T-cell (primary cell): ENCODE measurements at regions not wholly inside any gene's neighbourhood (a gene's known extent, or its start where the extent isn't known, plus 50 kb on each side); places are given as distances from the start of the nearest gene placed in this dataset.
"Not testable (repeated sequence)": the region's sequence is repeated elsewhere in the genome, so short reads cannot be mapped to it uniquely, and the experiment has no call there.

Experiments
- ATAC-seq, 4 experiments: fragments of 200-7000 bp in 3 of 4; fragments of 150-1000 bp in 1 of 4; cut with Tn5 transposase; replicated peaks in 1 of 4; 1 replicate in 3 of 4; 2 replicates in 1 of 4; pipeline ENCODE4 v1.10.0; 2021; ENCODE audit warnings: moderate library complexity in 3 of 4, mild to moderate bottlenecking in 2 of 4, moderate number of reproducible peaks in 1 of 4
- CTCF ChIA-PET, 2 donors: fragments of 300-600 bp; sonication (Branson Sonifier 250); formaldehyde crosslinking; loops; one replicate each; lab custom pipeline; 2022; ENCODE audit warnings: antibody characterized with exemption in 2 of 2; lab: Charles Lee
- POLR2A ChIA-PET, 2 donors: fragments of 300-600 bp; sonication (Branson Sonifier 250); formaldehyde crosslinking; loops; one replicate each; lab custom pipeline; 2022; ENCODE audit warnings: antibody characterized with exemption in 2 of 2; lab: Charles Lee
- DNase-seq, 35 experiments: peaks; one replicate each; pipeline versions ENCODE4 v3.0.0 to v3.0.0-alpha.2; 2013 to 2023
- H3K27ac ChIP-seq: one replicate; pipeline ENCODE4 v1.5.1; 2013; ENCODE audit warnings: low read length
- H3K27me3 ChIP-seq, 2 experiments: replicated peaks in 1 of 2; 1 replicate in 1 of 2; 2 replicates in 1 of 2; pipeline versions ENCODE4 v1.6.1 to v1.7.0; 2013; ENCODE audit warnings: low read length in 1 of 2, mixed read lengths in 1 of 2; ENCODE audit not compliant: control insufficient read depth in 2 of 2, insufficient read depth in 2 of 2; ENCODE audit errors: extremely low read depth in 1 of 2
- H3K36me3 ChIP-seq, 2 donors: 1 replicate in 1 of 2; 2 replicates in 1 of 2; pipeline versions ENCODE4 v1.6.1 to v1.7.0; 2013; ENCODE audit warnings: low read length in 1 of 2; ENCODE audit not compliant: control insufficient read depth in 2 of 2, insufficient read depth in 1 of 2; ENCODE audit errors: extremely low read depth in 1 of 2
- H3K4me1 ChIP-seq, 2 experiments: 1 replicate in 1 of 2; 2 replicates in 1 of 2; pipeline versions ENCODE4 v1.6.1 to v1.7.0; 2013; ENCODE audit warnings: low read length in 2 of 2, mixed read lengths in 1 of 2; ENCODE audit not compliant: insufficient read depth in 2 of 2, control insufficient read depth in 1 of 2; ENCODE audit errors: extremely low read depth in 1 of 2
- H3K4me3 ChIP-seq, 2 donors: 1 replicate in 1 of 2; 2 replicates in 1 of 2; pipeline versions ENCODE4 v1.5.1 to v1.7.0; 2013; ENCODE audit warnings: mild to moderate bottlenecking in 2 of 2, low read length in 1 of 2, moderate library complexity in 1 of 2; ENCODE audit not compliant: control insufficient read depth in 1 of 2; ENCODE audit errors: extremely low read depth in 1 of 2
- H3K9me3 ChIP-seq: 2 replicates; pipeline ENCODE4 v1.7.0; 2013
- H3K27ac Mint-ChIP-seq, 2 donors: one replicate each; pipeline ENCODE4 v1.8.0; 2020 to 2021; ENCODE audit warnings: mild to moderate bottlenecking in 2 of 2, mixed read lengths in 2 of 2
- H3K27me3 Mint-ChIP-seq, 2 donors: one replicate each; pipeline ENCODE4 v1.8.0; 2021 to 2022; ENCODE audit warnings: mixed read lengths in 2 of 2
- H3K36me3 Mint-ChIP-seq: one replicate; pipeline ENCODE4 v1.8.0; 2021; ENCODE audit warnings: mixed read lengths
- H3K4me1 Mint-ChIP-seq, 3 donors: one replicate each; pipeline ENCODE4 v1.8.0; 2020 to 2022; ENCODE audit warnings: mixed read lengths in 3 of 3, mild to moderate bottlenecking in 1 of 3
- H3K4me3 Mint-ChIP-seq, 3 donors: one replicate each; pipeline ENCODE4 v1.8.0; 2020 to 2022; ENCODE audit warnings: mild to moderate bottlenecking in 3 of 3, mixed read lengths in 3 of 3, moderate library complexity in 3 of 3
- H3K9me3 Mint-ChIP-seq, 3 donors: one replicate each; pipeline ENCODE4 v1.8.0; 2020 to 2022; ENCODE audit warnings: mixed read lengths in 3 of 3
- WGBS: methylation state at CpG from one replicate; pipeline ENCODE4 v1.1.5; 2013; ENCODE audit warnings: missing lambda C conversion rate; ENCODE audit not compliant: insufficient coverage; 5-methylcytosine and 5-hydroxymethylcytosine counted together

DNA sequence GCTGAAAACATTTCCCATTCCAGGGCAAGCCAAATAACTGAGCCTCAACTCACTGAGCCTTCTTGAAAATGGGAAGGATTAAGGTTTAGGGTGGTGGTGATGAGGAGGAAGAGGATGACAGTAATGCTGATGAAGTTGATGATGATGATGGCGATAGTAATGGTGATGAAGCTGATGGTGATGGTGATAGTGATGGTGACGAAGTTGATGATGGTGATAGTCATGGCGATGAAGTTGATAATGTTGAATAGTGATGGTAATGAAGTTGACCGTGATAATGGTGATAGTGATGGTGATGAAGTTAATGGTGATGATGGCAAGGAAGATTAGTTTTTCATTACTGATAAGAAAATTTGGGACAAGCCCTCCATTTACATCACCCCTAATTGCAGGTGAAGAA, 285.8 kb upstream of the DYNLRB2 start:
- Histone ChIP-seq H3K4me3 (no peak overlapping the region), H3K27ac (no peak overlapping the region), H3K4me1 (no peaks in the 10 kb centered on the region), H3K27me3 (peaks cover 0 to 7% of the 10 kb centered on the region in 2 experiments), H3K36me3 (no peaks in the 10 kb centered on the region), H3K9me3 (no peaks in the 10 kb centered on the region)
- H3K9me3 Mint-ChIP-seq: peaks cover 0 to 4% (median 0%) of the 10 kb centered on the region in 3 donors
- 85% methylated on average over 3 of the region's 4 CpGs for WGBS
- DNase-seq (no peak), ATAC-seq (no peak)
- ChIA-PET CTCF (no interaction called here), POLR2A (no interaction called here)
- H3K27me3 Mint-ChIP-seq: peaks cover 4 to 7% of the 10 kb centered on the region in 2 donors
- no peaks in the 10 kb centered on the region for H3K4me1 Mint-ChIP-seq
- no peaks in the 10 kb centered on the region for H3K36me3 Mint-ChIP-seq
- H3K4me3 Mint-ChIP-seq: no peak overlapping the region
- no peak overlapping the region for H3K27ac Mint-ChIP-seq

DNA sequence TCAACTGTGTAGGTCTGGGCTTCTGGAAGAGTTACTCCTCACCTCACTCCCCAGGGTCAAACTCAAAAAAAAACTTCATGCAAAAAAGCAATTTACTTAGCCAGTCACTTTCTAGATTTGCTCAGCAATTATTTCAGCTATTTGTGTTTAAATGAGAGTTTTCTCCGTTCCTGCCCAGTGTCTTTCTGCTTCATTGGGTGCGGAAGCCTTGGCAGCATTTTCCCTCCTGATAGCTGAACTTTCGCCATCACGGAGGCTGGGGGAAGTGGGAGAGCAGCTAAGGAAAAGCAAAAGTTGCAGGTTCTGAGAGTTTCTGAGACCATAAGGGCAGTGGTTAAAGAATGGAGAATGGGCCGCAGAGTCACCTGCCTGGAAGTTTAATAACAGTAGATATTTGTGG, 287.1 kb upstream of the DYNLRB2 start:
- DNase-seq (no peak), ATAC-seq (no peak)
- no peaks in the 10 kb centered on the region for H3K36me3 ChIP-seq
- H3K27me3 Mint-ChIP-seq: peaks cover 5 to 10% of the 10 kb centered on the region in 2 donors
- POLR2A ChIA-PET: no interaction called here
- H3K4me3 ChIP-seq: no peak overlapping the region
- 88% methylated on average over 5 of the region's 5 CpGs for WGBS
- H3K27me3 ChIP-seq: peaks cover 0 to 5% of the 10 kb centered on the region in 2 experiments
- H3K4me3 Mint-ChIP-seq: no peak overlapping the region
- no peaks in the 10 kb centered on the region for H3K4me1 Mint-ChIP-seq
- CTCF ChIA-PET: no interaction called here
- no peaks in the 10 kb centered on the region for H3K9me3 ChIP-seq
- peaks cover 0 to 4% (median 0%) of the 10 kb centered on the region in 3 donors for H3K9me3 Mint-ChIP-seq
- no peaks in the 10 kb centered on the region for H3K36me3 Mint-ChIP-seq
- H3K4me1 ChIP-seq: no peaks in the 10 kb centered on the region
- no peak overlapping the region for H3K27ac ChIP-seq
- H3K27ac Mint-ChIP-seq: no peak overlapping the region

DNA sequence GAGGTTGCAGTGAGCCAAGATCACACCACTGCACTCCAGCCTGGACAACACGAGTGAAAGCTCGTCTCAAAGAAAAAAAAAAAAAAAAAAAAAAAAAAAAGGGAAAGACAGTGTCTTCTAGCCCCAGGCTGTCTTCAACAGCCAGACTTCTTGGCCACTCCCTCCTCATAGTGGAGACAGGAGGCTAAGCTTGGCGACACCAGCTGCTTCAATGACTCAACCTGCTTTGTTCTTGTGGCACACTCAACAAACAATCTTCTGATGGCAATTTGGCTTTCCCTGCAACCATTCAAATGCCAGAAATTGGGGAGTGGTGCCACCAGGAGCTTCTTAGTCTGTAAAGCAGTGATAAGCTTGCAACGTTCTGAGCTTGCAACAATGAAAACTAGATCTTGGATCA, 290.4 kb upstream of the DYNLRB2 start:
- no peaks in the 10 kb centered on the region for H3K4me1 Mint-ChIP-seq
- no peak overlapping the region for H3K4me3 Mint-ChIP-seq
- H3K36me3 Mint-ChIP-seq: no peaks in the 10 kb centered on the region
- no peaks in the 10 kb centered on the region for H3K9me3 ChIP-seq
- no peaks in the 10 kb centered on the region for H3K4me1 ChIP-seq
- H3K27ac ChIP-seq: no peak overlapping the region
- peaks cover 9 to 10% of the 10 kb centered on the region in 2 donors for H3K27me3 Mint-ChIP-seq
- no peak overlapping the region for H3K27ac Mint-ChIP-seq
- ATAC-seq (no peak), DNase-seq (no peak)
- peaks cover 0 to 4% (median 2%) of the 10 kb centered on the region in 3 donors for H3K9me3 Mint-ChIP-seq
- CTCF ChIA-PET: interaction anchor here in 1 of 2 donors (0.6 kb wide), 1 partner anchor 14 kb away, joined by 4 read pairs; no protein-coding TSS in a partner anchor
- H3K36me3 ChIP-seq: no peaks in the 10 kb centered on the region
- no peak overlapping the region for H3K4me3 ChIP-seq
- WGBS: 60% methylated on average over 1 of the region's 4 CpGs
- peaks cover 0 to 5% of the 10 kb centered on the region in 2 experiments for H3K27me3 ChIP-seq
- POLR2A ChIA-PET: no interaction called here

DNA sequence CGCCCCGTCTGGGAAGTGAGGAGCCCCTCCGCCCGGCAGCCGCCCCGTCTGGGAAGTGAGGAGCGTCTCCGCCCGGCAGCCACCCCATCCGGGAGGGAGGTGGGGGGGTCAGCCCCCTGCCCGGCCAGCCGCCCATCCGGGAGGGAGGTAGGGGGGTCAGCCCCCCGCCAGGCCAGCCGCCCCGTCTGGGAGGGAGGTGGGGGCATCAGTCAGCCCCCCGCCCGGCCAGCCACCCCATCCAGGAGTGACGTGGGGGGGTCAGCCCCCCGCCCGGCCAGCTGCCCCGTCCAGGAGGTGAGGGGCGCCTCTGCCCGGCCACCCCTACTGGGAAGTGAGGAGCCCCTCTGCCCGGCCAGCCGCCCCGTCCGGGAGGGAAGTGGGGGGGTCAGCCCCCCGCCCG, 297.5 kb upstream of the DYNLRB2 start:
- H3K27ac ChIP-seq, H3K4me3 ChIP-seq, H3K27me3 ChIP-seq, H3K9me3 Mint-ChIP-seq, H3K36me3 ChIP-seq, H3K27ac Mint-ChIP-seq, H3K27me3 Mint-ChIP-seq, H3K9me3 ChIP-seq, DNase-seq, H3K4me1 ChIP-seq, H3K4me1 Mint-ChIP-seq, CTCF ChIA-PET, POLR2A ChIA-PET, ATAC-seq, H3K4me3 Mint-ChIP-seq, H3K36me3 Mint-ChIP-seq: not testable (repeated sequence)
- WGBS: no CpG with 5 or more reads among the region's 30 CpGs

DNA sequence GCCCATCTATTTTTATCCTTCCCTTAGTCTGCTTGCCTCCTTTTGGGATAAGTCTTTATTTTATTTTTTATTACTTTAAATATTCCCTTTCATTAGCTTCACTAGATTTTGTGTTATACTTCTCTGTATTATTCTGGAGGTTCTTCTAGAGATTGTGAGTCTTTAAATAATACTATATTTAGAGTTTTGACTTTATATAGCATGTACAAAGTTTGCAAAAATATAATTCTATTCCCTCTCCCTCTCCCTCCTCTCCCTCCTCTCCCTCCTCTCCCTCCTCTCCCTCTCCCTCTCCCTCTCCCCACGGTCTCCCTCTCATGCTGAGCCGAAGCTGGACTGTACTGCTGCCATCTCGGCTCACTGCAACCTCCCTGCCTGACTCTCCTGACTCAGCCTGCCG, 298.5 kb upstream of the DYNLRB2 start:
- H3K4me3 Mint-ChIP-seq, H3K9me3 Mint-ChIP-seq, H3K4me1 Mint-ChIP-seq, DNase-seq, H3K36me3 Mint-ChIP-seq, H3K4me3 ChIP-seq, H3K27me3 ChIP-seq, H3K27me3 Mint-ChIP-seq, ATAC-seq, H3K27ac Mint-ChIP-seq, H3K36me3 ChIP-seq, H3K4me1 ChIP-seq, H3K9me3 ChIP-seq, CTCF ChIA-PET, H3K27ac ChIP-seq, POLR2A ChIA-PET: not testable (repeated sequence)
- 100% methylated on average over 1 of the region's 4 CpGs for WGBS

DNA sequence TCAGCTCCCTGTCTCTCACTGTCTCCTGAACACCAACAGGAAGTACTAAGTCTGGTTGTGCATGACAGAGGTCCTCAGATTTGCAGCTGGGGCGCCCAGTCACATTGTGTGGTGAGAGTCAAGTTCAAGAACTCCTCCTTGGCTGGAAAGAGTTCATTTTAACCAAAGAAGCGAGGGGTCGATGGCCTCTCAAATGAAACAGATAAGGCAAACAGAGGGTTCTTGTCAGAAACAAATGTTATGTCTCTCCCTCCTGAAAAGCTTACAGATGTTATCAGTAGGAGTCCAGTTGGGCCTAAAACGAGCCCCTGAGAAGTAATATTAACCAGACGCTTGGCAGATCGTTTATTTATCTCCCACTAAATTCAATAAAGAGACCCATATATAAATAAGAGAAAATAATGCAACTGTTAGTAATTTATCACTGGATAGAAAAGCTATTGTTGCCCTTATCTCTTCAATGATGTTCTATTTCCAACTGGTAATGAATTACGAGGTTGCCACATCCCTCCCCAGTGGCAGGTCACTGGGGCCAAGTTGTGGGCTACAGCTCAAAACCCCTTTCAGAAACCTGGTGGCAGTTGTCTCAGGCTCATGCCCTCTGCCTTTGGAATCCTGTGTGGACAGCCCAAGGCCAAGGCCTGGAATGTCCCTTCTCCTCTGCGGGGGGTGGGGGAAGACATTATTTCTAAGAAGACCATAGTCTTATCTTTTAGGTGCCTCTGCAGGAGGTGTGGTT, 307.5 kb upstream of the DYNLRB2 start:
- Mint-ChIP-seq H3K36me3 (no peaks in the 10 kb centered on the region), H3K27ac (no peak overlapping the region), H3K4me3 (no peak overlapping the region), H3K9me3 (no peaks in the 10 kb centered on the region), H3K4me1 (no peaks in the 10 kb centered on the region), H3K27me3 (peaks cover 0 to 4% of the 10 kb centered on the region in 2 donors)
- ChIA-PET POLR2A (interaction anchor here in 1 of 2 donors (0.7 kb wide), 1 partner anchor 161 kb away, joined by 3 read pairs; no protein-coding TSS in a partner anchor), CTCF (no interaction called here)
- whole genome bisulfite sequencing: 50% methylated on average over 1 of the region's 8 CpGs
- no peaks in the 10 kb centered on the region for H3K36me3 ChIP-seq
- no peak overlapping the region for H3K4me3 ChIP-seq
- no peak overlapping the region for H3K27ac ChIP-seq
- no peak for DNase-seq
- no peaks in the 10 kb centered on the region for H3K27me3 ChIP-seq
- no peaks in the 10 kb centered on the region for H3K4me1 ChIP-seq
- no peak for ATAC-seq
- H3K9me3 ChIP-seq: no peaks in the 10 kb centered on the region
